UCSD-AML1 (cell line): ENCODE measurements at regions not wholly inside any gene's neighbourhood (a gene's known extent, or its start where the extent isn't known, plus 50 kb on each side); places are given as distances from the start of the nearest gene placed in this dataset.

Experiments
- DNase-seq: peaks from one replicate; lab custom pipeline; 2025; ENCODE audit not compliant: unreplicated experiment; lab: John Stamatoyannopoulos, UW

DNA sequence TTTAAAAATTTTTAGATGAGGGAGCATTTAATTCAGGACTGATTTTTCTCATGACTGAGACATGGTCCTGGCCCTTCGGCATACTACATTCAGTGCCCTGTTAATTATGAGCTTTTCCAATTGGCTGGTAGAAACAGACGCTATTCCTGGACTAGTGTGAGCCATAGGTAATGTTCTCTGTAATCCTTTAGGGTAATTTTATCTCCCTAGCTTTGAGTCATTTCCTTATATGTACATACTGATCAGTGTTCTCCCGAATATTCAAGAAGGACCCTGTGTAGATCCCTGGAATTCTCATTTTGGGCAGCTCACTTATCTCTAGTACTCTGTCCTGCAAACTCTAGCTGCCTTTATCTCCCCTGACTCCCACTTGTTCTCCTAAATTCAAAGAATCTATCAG is 92.6 kb upstream of the NPY start:
- no peak for DNase-seq

DNA sequence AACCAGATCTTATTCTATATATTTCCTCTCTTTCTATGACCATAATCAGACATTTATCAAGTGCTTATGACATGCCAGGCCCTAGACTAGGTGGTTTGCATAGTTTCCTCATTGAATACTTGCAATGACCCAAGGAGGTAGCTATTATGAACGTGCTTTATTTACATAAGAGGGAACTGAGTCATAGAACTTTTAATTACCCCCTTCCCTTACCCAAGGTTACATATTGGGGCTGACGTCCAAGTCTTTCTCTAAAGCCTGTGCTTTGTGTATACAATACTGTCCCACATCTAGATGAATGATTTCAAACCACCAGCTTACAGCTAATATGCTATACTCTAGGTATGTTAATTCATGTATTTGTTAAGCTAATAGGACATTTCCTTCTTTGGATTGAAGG is 91.9 kb upstream of the NPY start:
- no peak for DNase-seq

DNA sequence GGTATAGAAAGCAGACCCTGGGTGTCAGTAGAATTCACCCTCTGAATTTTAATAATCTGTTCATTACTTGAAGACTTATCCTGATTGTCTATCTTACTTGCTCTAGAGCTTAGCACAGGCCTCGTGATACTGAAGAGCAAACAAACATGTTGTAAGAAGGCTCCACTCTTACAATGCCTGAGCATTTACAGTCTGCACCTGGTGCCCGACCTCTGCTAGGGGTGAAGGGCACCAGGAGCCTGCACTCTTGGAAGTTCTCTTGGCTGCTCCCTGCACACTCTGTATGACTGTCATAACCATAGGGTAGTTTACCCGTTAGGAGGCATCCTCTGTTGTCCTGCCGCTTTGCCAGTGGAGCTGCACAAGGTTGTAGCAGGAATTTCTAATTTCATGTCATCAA is 91.3 kb upstream of the NPY start:
- DNase-seq = no peak

DNA sequence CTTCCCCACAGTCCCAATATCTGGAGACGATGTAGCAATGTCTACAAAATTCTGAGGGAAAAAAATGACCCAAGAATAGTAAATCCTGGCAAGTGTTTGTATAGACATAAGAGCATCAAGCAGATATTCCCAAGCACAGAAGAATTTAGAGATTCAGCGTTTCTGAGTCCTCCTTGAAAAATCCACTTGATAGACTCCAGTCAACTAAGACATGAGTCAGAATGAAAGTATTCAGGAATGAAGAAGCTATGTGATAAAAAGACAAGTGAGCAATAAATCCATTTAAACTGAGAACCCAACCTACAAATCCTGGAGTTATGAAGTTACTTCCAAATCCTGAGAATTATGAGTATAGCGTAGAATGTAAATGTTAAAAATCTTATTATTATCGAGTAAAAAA is 86.1 kb upstream of the NPY start:
- DNase-seq = no peak

DNA sequence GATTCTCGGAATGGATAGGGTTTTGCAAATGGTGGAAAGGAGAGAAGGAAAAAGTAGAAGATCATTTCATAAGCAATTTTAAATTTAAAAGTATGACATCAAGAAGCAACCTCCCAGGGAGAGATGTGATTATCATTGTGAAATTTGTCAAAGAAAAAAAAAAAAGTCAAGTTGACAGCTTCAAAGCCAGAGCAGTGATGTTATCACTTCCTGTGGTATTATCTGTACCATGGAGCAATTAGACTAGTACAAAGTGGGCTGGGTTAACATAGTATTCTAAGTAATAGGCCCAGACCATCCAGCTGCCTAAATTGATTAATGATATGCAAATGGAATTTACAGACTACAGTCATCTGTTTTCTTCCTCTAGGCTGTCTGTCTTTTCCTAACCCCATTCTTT is 84.0 kb upstream of the NPY start:
- no peak for DNase-seq

DNA sequence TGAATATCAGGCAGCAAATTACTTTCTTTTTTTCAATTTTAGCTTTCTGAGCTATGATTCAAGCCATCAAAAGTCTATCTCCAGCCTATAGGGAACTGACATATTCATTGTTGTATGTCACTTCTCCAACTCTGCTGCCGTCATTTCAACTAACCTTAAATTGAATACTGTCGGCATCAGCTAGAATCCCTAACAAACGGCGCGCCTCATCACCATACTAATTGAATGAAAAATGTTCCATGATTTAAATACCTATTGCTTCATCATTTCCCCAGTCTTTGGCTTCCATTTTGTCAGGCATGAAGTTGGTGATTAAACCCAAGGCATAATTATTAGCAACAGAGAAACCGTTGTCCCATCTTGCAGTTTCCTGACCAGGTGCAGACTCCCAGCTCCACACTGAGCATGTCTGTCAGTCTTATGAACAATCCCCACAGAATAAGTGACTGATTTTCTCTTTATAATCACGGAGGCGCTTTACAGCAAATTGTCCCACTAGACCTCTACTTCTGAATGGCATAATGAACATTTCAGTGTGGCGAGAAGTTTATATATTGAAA is 83.5 kb upstream of the NPY start:
- no peak for DNase-seq

DNA sequence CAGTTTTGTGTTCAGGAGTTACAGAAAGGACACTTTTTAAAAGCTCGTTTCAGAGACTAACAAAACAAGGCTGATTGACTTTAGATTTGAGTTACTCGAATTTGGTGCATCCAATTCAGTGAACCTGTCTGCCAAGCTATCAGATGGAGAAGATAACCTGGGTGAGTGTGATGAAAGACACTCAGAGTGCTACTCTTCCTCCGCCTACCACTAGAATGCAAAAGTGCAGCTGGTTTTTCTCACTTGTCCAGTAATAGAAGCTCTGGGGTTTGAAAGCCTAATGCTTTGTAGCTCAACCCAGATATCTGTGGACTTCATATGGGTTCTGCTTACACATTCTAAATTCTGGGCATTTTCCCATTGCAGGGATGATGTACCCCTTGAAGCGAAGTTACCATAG is 82.8 kb upstream of the NPY start:
- no peak for DNase-seq

DNA sequence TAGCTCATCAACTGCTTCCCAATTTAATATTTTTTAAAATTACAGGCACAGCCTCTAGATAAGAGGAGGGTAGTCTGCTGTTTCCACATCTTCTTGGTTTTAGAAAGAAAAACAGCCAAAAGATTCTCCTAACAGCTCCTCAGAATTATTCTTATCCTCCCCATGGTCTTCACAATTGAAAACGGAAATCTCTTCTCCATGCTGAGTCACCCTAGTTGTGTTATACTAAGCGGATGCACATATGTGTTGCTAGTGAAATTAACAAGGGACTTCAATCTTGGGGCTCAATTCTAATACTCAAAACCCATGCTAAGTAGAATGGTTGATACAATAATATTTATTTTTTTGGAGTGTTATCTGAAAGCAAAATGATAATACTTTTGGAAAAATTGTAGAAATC is 71.9 kb upstream of the NPY start:
- DNase-seq = no peak

DNA sequence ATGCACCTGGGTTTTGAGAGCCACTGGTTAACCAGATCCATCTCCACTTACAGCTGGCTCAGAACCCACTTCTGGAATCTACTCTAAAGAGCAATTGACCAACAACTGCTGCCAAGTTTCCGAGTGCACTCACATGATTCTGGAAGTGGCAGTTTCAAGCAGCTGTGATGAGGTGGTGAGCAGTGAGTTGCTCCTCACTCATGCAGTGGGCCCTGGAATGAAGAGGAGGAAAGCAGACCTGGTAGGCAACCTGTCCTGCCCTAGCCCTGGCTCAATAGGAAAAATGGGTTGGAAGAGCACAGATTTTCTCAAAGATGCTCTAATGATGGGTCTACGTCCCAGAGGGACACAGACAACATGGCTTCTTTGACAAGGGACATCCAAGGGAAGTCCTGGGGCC is 70.7 kb upstream of the NPY start:
- no peak for DNase-seq

DNA sequence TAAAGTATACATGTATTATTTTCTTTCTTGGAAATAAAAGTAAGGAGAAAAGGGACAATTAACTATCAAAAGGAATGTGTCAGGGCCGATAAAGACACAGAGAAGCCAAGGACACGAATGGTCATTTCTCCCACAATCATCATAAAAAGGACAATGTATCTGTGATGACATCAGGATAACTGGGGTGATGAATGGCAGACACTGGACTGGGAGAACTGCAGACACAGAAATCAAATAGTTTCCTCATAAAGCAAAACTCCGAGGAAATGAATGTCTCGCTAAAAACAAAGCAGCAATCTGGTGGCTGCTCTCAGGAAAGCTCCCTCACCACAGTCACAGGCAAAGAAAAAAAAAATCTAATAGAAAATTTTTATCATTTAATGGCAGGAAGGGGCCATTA is 69.3 kb upstream of the NPY start:
- no peak for DNase-seq

DNA sequence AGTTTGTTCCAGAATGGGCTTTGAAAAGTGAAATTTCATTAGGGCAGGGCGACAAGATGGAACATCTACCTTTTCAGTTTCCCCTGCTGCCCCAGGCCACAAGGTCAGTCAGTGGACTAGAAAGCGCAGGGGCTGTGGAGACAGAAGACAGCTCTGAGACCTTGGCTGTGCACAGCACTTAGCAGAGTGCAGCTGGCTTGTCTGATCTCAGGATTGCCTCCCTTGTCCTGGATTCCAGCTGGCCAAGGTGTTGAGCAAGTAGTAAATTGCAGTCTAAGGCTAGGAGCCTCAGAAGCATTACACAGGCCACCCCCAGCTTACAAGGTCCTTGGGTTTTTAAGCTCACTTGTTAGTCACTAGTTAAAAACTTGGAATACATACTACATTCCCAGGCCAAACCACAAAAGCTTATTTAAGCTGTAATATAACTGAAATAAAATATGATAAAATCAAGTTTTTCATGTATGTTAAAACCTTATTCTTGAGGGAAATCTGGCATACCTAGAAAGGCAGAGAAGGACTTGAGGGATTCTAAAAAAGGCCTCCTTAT is 67.3 kb upstream of the NPY start:
- DNase-seq = no peak

DNA sequence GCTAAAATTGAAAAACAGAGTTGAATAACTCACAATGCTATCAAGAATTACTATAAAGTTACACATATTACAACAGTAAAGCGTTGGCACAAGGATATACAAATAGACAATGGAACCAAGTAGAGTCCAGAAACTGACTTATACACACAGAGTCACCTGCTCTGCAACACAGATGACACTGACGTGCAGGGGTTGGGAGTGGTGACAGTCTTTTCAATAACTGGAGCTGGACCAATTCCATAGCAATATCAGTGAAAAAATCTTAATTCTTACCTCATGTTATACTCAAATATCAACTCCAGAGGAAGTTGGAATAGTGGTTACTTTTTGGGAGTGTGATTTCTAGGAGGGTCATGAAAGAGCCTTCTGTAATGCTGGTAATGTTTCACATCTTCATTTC is 62.5 kb upstream of the NPY start:
- DNase-seq = no peak

DNA sequence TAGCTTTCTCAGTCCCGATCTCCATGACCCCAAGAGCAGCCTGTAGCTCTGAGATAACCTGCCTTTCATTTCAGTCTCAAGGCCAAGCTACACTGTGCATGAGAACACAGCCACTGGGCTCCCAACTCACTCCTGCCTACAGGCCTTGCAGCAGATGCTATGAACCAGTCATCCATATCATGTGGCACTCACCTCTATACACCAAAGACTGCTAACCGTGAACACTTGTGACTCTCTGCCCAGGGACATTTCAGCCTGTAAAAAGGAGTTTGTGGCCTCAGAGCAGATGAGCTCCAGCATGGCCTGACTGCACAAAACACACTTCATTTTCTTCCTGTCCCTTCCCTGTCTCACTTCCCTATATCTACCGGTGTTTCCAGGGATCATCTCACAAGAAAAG is 56.9 kb upstream of the NPY start:
- DNase-seq = no peak

DNA sequence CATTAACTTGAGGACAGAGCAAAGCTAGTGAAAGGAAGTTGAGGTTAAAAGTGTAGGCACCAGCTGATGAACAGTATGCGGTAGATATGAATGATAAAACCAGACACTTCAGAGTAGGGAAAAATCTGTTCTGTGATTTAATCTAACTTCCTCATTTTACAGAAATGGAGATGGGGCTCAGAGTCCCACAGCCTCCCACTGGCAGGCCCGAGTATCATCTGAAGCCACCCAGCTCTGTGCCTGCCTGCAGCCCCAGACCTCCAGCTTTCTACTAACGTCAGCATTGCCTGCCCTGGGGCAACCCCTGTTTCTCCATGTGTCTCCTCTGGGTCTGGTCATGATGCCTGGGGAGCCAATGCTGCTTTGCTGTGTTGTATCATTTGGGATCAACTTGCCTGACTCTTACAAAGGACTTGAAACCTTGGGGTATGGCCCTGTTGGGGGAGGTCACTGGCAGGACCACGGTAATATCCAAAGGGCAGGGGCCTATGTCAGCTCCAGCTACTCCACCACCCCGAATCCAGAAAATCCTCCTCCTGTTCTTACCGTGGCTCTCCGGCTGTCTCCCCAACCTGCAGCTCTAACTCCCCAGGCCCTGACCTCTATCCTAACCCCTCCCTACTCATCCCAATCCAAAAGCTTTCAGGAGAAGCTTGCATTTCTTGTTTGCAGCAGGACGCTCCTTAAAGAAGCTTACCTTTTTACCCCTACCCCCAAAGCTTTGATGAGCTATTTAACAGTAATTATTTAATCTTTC is 56.2 kb upstream of the NPY start:
- no peak for DNase-seq

DNA sequence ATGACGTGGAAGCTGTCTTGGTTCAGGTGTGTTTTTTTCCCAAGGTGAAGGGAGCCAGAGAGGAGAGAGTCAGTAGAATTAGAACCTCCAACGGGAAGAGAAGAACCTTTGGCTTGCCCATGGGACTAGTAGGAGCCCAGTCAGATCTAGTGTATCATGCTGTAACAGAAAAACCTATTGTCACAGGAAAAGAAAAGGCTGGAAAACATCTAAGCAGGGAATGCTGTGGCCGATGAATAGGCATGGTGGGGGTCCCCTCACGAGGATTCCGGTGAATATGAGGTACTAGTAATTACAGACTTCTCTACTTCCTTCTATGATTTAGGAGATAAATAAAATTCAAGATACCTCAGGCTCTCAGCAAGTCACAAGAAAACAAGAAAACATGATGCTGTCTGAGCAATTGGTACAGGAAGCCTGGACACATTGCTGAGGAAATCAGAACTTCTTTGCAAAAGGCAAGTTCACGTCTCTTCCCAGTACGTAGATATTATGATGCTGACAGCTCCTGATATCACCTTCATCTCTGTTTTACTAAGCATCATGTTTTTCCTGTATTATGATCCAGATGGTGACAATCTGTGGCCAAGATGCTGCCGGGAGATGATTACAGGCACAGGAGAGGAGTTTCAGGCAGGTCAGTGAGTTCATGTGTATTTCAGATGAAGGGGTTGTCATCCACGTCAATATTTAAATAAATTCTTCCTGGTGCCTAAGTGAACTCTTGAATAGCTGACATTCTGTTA is 54.3 kb upstream of the NPY start:
- DNase-seq = no peak

DNA sequence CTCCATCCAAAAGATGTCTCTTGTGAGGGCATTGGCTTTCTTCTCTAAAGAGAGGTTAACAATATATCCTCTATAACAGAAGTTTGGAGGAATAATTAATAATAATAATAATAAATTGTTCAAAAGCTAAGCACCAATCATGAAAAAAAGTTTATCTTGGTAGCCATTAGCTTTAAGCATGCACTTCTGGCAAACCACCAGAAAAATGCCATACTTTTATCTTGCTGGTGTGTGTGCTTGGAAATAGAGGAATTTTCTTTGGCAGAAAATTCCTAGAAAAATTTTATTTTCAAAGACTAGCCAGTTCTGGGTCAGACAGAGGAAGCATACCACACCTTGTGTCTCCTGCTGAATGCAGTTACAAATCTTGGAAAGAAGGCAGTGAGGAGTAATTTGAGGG is 52.5 kb upstream of the NPY start:
- DNase-seq = no peak

DNA sequence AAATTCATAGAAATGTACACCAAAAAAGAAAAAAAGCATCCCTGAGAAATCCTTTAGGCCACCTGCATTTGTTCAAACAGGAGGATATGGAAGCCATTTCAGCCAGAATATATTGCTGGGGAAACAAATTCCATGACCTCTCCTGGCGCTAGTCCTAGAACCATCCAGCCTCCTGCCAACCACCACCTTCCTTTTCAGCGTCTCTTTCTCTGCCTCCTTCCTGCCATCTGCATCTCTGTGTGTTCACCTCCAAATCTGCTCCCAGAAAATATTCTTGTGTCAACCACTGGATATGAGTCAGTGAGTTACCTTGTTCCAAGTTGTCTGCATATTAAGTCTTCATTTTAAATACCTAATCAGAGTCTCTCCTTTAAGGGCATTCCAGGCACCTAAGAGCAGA is 50.6 kb upstream of the NPY start:
- DNase-seq = no peak
